ENCODE measurements at regions not wholly inside any gene's neighbourhood (a gene's known extent, or its start where the extent isn't known, plus 50 kb on each side); places are given as distances from the start of the nearest gene placed in this dataset.

- TF ChIP-seq CTCF (IDR thresholded peaks at IDR 0.05) = no peak
- no peak for TF ChIP-seq POLR2A (IDR thresholded peaks at IDR 0.05)
These were observed 108.8 kb downstream of the BACH1 start for GRCh38 chr21:29407571-29407970.
